Ishikawa (cell line): ENCODE measurements at regions not wholly inside any gene's neighbourhood (a gene's known extent, or its start where the extent isn't known, plus 50 kb on each side); places are given as distances from the start of the nearest gene placed in this dataset.

Experiments
- CEBPB ChIP-seq: IDR thresholded peaks from 2 replicates; pipeline ENCODE4 v1.6.1; 2012
- CREB1 ChIP-seq: IDR thresholded peaks from 2 replicates; pipeline ENCODE4 v1.6.1; 2012; ENCODE audit warnings: low read depth
- EGR1 ChIP-seq: IDR thresholded peaks from 2 replicates; pipeline ENCODE4 v1.6.1; 2012
- EP300 ChIP-seq: IDR thresholded peaks from 2 replicates; pipeline ENCODE4 v1.6.1; 2012; ENCODE audit warnings: borderline replicate concordance
- FOXM1 ChIP-seq: IDR thresholded peaks from 2 replicates; pipeline ENCODE4 v1.6.1; 2012; ENCODE audit warnings: low read depth, borderline replicate concordance
- MAX ChIP-seq: IDR thresholded peaks from 2 replicates; pipeline ENCODE4 v1.6.1; 2012
- NFIC ChIP-seq: IDR thresholded peaks from 2 replicates; pipeline ENCODE4 v1.6.1; 2012
- RAD21 ChIP-seq: IDR thresholded peaks from 2 replicates; pipeline ENCODE4 v1.6.1; 2012; ENCODE audit warnings: low read depth
- TAF1 ChIP-seq: IDR thresholded peaks from 2 replicates; pipeline ENCODE4 v1.6.1; 2012; ENCODE audit warnings: low read depth, mild to moderate bottlenecking
- TCF12 ChIP-seq: IDR thresholded peaks from 2 replicates; pipeline ENCODE4 v1.6.1; 2012; ENCODE audit warnings: low read depth
- TEAD4 ChIP-seq: IDR thresholded peaks from 2 replicates; pipeline ENCODE4 v1.6.1; 2012
- USF1 ChIP-seq: IDR thresholded peaks from 2 replicates; pipeline ENCODE4 v1.6.1; 2012
- YY1 ChIP-seq: IDR thresholded peaks from 2 replicates; pipeline ENCODE4 v1.6.1; 2012; ENCODE audit warnings: low read depth
- ZBTB7A ChIP-seq: IDR thresholded peaks from 2 replicates; pipeline ENCODE4 v1.6.1; 2012; ENCODE audit warnings: low read depth
- TF ChIP-seq, protein P1 (sequence below): IDR thresholded peaks from 2 replicates; pipeline ENCODE4 v1.6.1; 2012; ENCODE audit warnings: low read depth, mild to moderate bottlenecking

GRCh38 chr1:224520808-224521207 is 86.2 kb upstream of the WDR26 start:
- TF ChIP-seq EP300 = no peak
- TF ChIP-seq TEAD4 = no peak
- TF ChIP-seq, protein P1, sequence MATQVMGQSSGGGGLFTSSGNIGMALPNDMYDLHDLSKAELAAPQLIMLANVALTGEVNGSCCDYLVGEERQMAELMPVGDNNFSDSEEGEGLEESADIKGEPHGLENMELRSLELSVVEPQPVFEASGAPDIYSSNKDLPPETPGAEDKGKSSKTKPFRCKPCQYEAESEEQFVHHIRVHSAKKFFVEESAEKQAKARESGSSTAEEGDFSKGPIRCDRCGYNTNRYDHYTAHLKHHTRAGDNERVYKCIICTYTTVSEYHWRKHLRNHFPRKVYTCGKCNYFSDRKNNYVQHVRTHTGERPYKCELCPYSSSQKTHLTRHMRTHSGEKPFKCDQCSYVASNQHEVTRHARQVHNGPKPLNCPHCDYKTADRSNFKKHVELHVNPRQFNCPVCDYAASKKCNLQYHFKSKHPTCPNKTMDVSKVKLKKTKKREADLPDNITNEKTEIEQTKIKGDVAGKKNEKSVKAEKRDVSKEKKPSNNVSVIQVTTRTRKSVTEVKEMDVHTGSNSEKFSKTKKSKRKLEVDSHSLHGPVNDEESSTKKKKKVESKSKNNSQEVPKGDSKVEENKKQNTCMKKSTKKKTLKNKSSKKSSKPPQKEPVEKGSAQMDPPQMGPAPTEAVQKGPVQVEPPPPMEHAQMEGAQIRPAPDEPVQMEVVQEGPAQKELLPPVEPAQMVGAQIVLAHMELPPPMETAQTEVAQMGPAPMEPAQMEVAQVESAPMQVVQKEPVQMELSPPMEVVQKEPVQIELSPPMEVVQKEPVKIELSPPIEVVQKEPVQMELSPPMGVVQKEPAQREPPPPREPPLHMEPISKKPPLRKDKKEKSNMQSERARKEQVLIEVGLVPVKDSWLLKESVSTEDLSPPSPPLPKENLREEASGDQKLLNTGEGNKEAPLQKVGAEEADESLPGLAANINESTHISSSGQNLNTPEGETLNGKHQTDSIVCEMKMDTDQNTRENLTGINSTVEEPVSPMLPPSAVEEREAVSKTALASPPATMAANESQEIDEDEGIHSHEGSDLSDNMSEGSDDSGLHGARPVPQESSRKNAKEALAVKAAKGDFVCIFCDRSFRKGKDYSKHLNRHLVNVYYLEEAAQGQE = no peak
- TF ChIP-seq NFIC = no peak
- no peak for TF ChIP-seq TCF12

DNA sequence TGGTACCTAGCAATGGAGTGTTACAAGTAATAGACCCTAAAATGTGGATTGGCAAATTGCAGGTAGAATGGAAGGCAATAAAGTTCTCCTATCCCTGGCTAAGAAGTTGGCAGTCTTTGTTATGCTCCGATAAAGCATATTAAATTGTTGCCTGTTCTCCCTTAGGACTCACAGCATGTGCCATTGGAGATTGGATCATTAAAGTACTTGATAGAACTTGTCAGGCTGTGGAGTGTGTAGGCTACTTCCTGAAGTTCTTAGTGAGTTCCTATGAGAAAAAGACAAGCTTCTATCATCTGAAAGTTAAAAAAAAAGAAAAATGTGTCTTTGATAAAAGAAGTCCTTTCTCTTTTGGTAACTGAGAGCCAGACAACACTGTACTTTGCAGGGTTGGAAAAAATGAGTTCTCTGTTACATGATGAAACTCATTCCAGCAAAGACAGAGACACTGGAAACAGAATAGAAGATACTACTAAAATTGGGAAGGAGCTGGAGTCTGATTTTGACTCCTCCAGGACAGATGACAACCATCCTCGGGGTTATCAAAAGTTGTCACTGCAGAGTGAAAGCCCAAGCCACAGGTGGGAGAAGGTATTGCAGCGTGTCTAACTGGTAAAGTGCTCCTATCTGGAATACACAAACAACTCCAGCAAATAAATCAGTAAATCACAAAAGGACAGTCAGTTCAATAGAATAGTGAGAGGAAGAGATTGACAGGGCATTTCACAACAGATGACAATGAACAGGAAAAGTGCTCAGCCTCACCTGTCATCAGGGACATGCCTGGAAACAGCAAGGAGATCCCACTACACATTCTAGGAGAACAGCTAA is 87.5 kb upstream of the WDR26 start:
- TF ChIP-seq EP300 (no peak), EGR1 (no peak), NFIC (no peak), TCF12 (no peak), TAF1 (no peak), ZBTB7A (no peak), RAD21 (no peak), TEAD4 (no peak), CREB1 (no peak), YY1 (no peak), FOXM1 (no peak), CEBPB (no peak), USF1 (no peak), MAX (no peak)
- TF ChIP-seq, protein P1 = no peak

DNA sequence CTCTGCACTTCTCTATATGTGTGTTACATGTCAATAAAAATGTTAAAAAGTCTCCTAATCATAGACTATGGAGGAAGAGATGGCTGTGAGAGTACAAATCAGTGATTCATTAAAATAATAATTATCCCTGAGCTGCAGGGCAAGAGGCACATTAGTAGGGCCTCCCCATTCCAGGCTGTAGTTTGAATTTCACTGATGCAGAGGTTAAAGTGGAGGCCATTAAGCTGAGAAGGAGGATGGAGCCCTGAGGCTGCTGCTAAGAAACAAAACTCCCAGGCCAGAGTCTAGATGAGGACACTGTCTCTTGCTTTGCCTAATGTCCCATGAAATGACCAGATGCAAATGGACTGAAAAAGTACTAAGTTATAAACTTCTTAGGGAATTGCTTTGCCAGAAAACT is 89.1 kb upstream of the WDR26 start:
- no peak for TF ChIP-seq NFIC

DNA sequence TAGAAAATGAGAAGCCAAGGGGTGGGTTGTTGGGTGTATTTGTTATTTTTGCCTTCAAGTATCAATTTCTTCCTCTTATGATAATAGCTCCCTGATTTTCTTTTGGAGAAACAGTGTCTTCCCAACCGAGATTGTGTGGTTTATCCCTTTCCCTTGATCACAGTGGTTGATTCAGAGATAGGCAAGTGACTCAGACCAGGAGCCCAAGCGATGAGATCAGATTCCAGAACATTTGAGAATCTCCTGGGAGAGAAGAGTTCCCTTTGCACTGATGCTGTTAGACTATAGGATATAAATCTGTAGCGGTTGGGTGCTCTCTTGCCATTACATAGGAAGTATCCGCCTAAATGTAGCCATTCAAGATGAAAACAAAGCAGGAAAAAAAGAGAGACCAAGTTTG is 90.1 kb upstream of the WDR26 start:
- TF ChIP-seq, protein P1 = no peak
- no peak for TF ChIP-seq ZBTB7A
- no peak for TF ChIP-seq TCF12
- no peak for TF ChIP-seq FOXM1
- no peak for TF ChIP-seq USF1
- no peak for TF ChIP-seq EP300
- TF ChIP-seq TAF1 = no peak
- TF ChIP-seq YY1 = no peak
- TF ChIP-seq CREB1 = no peak
- no peak for TF ChIP-seq MAX
- TF ChIP-seq RAD21 = no peak
- no peak for TF ChIP-seq NFIC
- no peak for TF ChIP-seq TEAD4
- TF ChIP-seq CEBPB = no peak
- TF ChIP-seq EGR1 = no peak
